ENCODE measurements at regions not wholly inside any gene's neighbourhood (a gene's known extent, or its start where the extent isn't known, plus 50 kb on each side); places are given as distances from the start of the nearest gene placed in this dataset.
A peak's percentile ranks its signal among the peaks of the same experiment; 100 is the strongest.
"Not testable (repeated sequence)": the region's sequence is repeated elsewhere in the genome, so short reads cannot be mapped to it uniquely, and the experiment has no call there.

DNA sequence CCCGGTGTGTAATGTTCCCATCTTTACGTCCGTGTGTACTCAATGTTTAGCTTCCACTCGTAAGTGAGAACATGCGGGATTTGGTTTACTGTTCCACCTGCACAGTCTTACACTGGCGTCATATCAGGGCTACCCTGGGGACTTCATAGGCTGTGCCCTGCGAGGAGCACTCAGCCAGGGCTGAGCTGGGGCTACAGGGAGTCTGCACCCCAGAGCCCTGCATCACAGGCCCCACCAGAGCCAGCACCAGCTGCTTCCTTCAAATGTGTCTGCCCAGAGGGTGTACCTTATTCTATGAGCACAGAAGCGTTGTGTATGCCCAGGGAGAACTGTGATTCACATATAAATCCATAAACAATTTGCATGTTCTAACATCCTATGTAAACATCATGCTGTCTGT lies 277.1 kb downstream of the TCERG1L start:
- no peaks in the 10 kb centered on the region for H3K27me3 ChIP-seq
- no peaks in the 10 kb centered on the region for H3K4me1 ChIP-seq
- DNase-seq, result no peak
- no peaks in the 10 kb centered on the region for H3K36me3 ChIP-seq
- H3K27ac ChIP-seq, result no peak overlapping the region
- H3K9me3 ChIP-seq, result no peaks in the 10 kb centered on the region
- TF ChIP-seq POLR2A (IDR thresholded peaks at IDR 0.05) (no peak), CTCF (IDR thresholded peaks at IDR 0.05) (no peak)
- H3K4me3 ChIP-seq, result no peak overlapping the region

DNA sequence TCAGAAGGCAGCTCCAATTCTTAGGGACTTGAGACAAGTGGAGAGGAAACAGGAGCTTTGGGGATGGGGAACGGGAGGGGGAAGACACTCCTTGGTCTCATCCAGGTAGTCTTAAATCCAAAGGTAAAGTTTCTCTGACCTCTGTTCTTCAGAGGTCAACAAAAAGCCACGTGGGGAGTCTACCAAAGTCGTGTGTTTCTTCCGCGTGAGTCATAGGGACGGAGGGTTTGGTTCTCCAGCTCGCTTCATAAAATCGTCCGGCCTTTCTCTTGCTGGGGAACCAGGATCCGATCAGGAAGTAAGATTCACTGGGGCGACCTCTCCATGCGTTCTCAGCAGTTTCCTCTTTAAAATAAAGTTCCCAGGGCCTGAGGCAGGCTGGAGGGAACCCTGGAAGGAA lies 275.7 kb downstream of the TCERG1L start:
- Histone ChIP-seq H3K4me3 (no peak overlapping the region), H3K9me3 (no peaks in the 10 kb centered on the region), H3K27ac (no peak overlapping the region), H3K27me3 (no peaks in the 10 kb centered on the region), H3K36me3 (no peaks in the 10 kb centered on the region), H3K4me1 (no peaks in the 10 kb centered on the region)
- no peak for TF ChIP-seq CTCF (IDR thresholded peaks at IDR 0.05)
- TF ChIP-seq POLR2A (IDR thresholded peaks at IDR 0.05), result no peak
- no peak for DNase-seq

GRCh38 chr10:131038056-131038455 lies 273.5 kb downstream of the TCERG1L start:
- Histone ChIP-seq H3K4me1 (no peaks in the 10 kb centered on the region), H3K27ac (no peak overlapping the region), H3K9me3 (no peaks in the 10 kb centered on the region), H3K4me3 (no peak overlapping the region), H3K36me3 (no peaks in the 10 kb centered on the region), H3K27me3 (no peaks in the 10 kb centered on the region)
- DNase-seq, result no peak
- TF ChIP-seq POLR2A (IDR thresholded peaks at IDR 0.05), result no peak
- TF ChIP-seq CTCF (IDR thresholded peaks at IDR 0.05), result no peak

- DNase-seq, result peak in 1 of 3 donors; percentile 3
- no peak overlapping the region for H3K27ac ChIP-seq
- TF ChIP-seq POLR2A (IDR thresholded peaks at IDR 0.05) (no peak), CTCF (IDR thresholded peaks at IDR 0.05) (no peak)
- H3K36me3 ChIP-seq, result no peaks in the 10 kb centered on the region
- no peak overlapping the region for H3K4me3 ChIP-seq
- no peaks in the 10 kb centered on the region for H3K9me3 ChIP-seq
- H3K27me3 ChIP-seq, result no peaks in the 10 kb centered on the region
- no peaks in the 10 kb centered on the region for H3K4me1 ChIP-seq
These were observed 270.5 kb downstream of the TCERG1L start for GRCh38 chr10:131041031-131041430.

GRCh38 chr10:131041441-131041840 lies 270.1 kb downstream of the TCERG1L start:
- no peak overlapping the region for H3K4me3 ChIP-seq
- no peak for TF ChIP-seq POLR2A (IDR thresholded peaks at IDR 0.05)
- TF ChIP-seq CTCF (IDR thresholded peaks at IDR 0.05), result no peak
- no peaks in the 10 kb centered on the region for H3K36me3 ChIP-seq
- H3K27me3 ChIP-seq, result no peaks in the 10 kb centered on the region
- H3K9me3 ChIP-seq, result no peaks in the 10 kb centered on the region
- no peaks in the 10 kb centered on the region for H3K4me1 ChIP-seq
- no peak overlapping the region for H3K27ac ChIP-seq
- DNase-seq, result peak in 1 of 3 donors; percentile 2

GRCh38 chr10:131042015-131042414 lies 269.5 kb downstream of the TCERG1L start:
- not testable (repeated sequence) for H3K9me3 ChIP-seq

More at GRCh38 chr10:131042015-131042414, 269.5 kb downstream of the TCERG1L start:
- H3K4me3 ChIP-seq, H3K4me1 ChIP-seq, H3K27me3 ChIP-seq, DNase-seq, H3K27ac ChIP-seq, H3K36me3 ChIP-seq: not testable (repeated sequence)

Small RNAs in the stretch of these regions (small RNA-seq; reads per million reads assigned to genes)
- gene MIR378C (0 to 1.5 reads per million in 2 donors), gene RF00019 (0 reads per million in 2 donors)

All from Peyer's patch (tissue), 4 donors.